Stimulated activated CD4-positive, alpha-beta T cell treated with anti-CD3 and anti-CD28 coated beads, TNF-alpha, amount 100 ng/mL, for 1 hour (primary cell): ENCODE measurements at regions not wholly inside any gene's neighbourhood (a gene's known extent, or its start where the extent isn't known, plus 50 kb on each side); places are given as distances from the start of the nearest gene placed in this dataset.

ENCODE experiments used
- DNase-seq, 3 donors: peaks; one replicate each; pipeline ENCODE4 v3.0.0-alpha.2; 2020; ENCODE audit warnings: low read depth in 3 of 3, low spot score in 1 of 3

- DNase-seq, result no peak
These were observed 52.5 kb upstream of the C11orf58 start for GRCh38 chr11:16685914-16686313.

GRCh38 chr11:16678466-16679116 is 59.9 kb upstream of the C11orf58 start:
- no peak for DNase-seq

GRCh38 chr11:16669799-16670415 is 68.5 kb upstream of the C11orf58 start:
- no peak for DNase-seq

GRCh38 chr11:16632295-16633200 is 105.9 kb upstream of the C11orf58 start:
- no peak for DNase-seq

- no peak for DNase-seq
These were observed 107.8 kb upstream of the C11orf58 start for GRCh38 chr11:16630651-16631050.

GRCh38 chr11:16618431-16618830 is 120.0 kb upstream of the C11orf58 start:
- DNase-seq, result no peak

GRCh38 chr11:16615480-16615879 is 123.0 kb upstream of the C11orf58 start:
- DNase-seq, result no peak

GRCh38 chr11:16613512-16614381 is 124.7 kb upstream of the C11orf58 start:
- DNase-seq, result peak in 1 of 3 donors; percentile 52

- DNase-seq, result no peak
These were observed 125.3 kb upstream of the C11orf58 start for GRCh38 chr11:16613262-16613511.

- DNase-seq, result no peak
These were observed 125.7 kb upstream of the C11orf58 start for GRCh38 chr11:16612566-16613261.

- no peak for DNase-seq
These were observed 126.4 kb upstream of the C11orf58 start for GRCh38 chr11:16611926-16612565.

GRCh38 chr11:16611401-16611921 is 127.0 kb upstream of the C11orf58 start:
- no peak for DNase-seq

GRCh38 chr11:16610738-16611388 is 127.6 kb upstream of the C11orf58 start:
- DNase-seq, result no peak

GRCh38 chr11:16610213-16610737 is 128.2 kb upstream of the C11orf58 start:
- no peak for DNase-seq

GRCh38 chr11:16609769-16610168 is 128.7 kb upstream of the C11orf58 start:
- no peak for DNase-seq

- no peak for DNase-seq
These were observed 130.5 kb upstream of the C11orf58 start for GRCh38 chr11:16607675-16608644.

- no peak for DNase-seq
These were observed 131.4 kb upstream of the C11orf58 start for GRCh38 chr11:16606784-16607674.
